ENCODE measurements at regions not wholly inside any gene's neighbourhood (a gene's known extent, or its start where the extent isn't known, plus 50 kb on each side); places are given as distances from the start of the nearest gene placed in this dataset.

- FAIRE-seq, result no peak
- H3K4me3 ChIP-seq (ENCODE audit: low read depth, low read length), result no peak overlapping the region
- no peaks in the 10 kb centered on the region for H3K27me3 ChIP-seq (ENCODE audit: control insufficient read depth, insufficient read depth, low read length)
- no peak for TF ChIP-seq CTCF (IDR thresholded peaks at IDR 0.05; ENCODE audit: insufficient read depth, low read length, severe bottlenecking)
- no peak for DNase-seq (ENCODE audit: low read depth)
- peaks cover 22% of the 10 kb centered on the region for H3K36me3 ChIP-seq (ENCODE audit: control insufficient read depth, insufficient read depth, low read length)
These were observed 66.5 kb downstream of the BOLA3 start for GRCh38 chr2:74081030-74081762.

- DNase-seq (ENCODE audit: low read depth), result no peak
- no peak for TF ChIP-seq CTCF (IDR thresholded peaks at IDR 0.05; ENCODE audit: insufficient read depth, low read length, severe bottlenecking)
- Histone ChIP-seq H3K4me3 (ENCODE audit: low read depth, low read length) (no peak overlapping the region), H3K27me3 (ENCODE audit: control insufficient read depth, insufficient read depth, low read length) (no peaks in the 10 kb centered on the region), H3K36me3 (ENCODE audit: control insufficient read depth, insufficient read depth, low read length) (peaks cover 22% of the 10 kb centered on the region)
- FAIRE-seq, result no peak
These were observed 66.0 kb downstream of the BOLA3 start for GRCh38 chr2:74081763-74082110.

- no peak for FAIRE-seq
- DNase-seq (ENCODE audit: low read depth), result no peak
- Histone ChIP-seq H3K36me3 (ENCODE audit: control insufficient read depth, insufficient read depth, low read length) (peaks cover 25% of the 10 kb centered on the region), H3K4me3 (ENCODE audit: low read depth, low read length) (no peak overlapping the region), H3K27me3 (ENCODE audit: control insufficient read depth, insufficient read depth, low read length) (no peaks in the 10 kb centered on the region)
- TF ChIP-seq CTCF (IDR thresholded peaks at IDR 0.05; ENCODE audit: insufficient read depth, low read length, severe bottlenecking), result no peak
These were observed 64.0 kb downstream of the BOLA3 start for GRCh38 chr2:74083750-74084149.

Measured in bronchial epithelial cell (primary cell).